Activated CD4-positive, alpha-beta T cell treated with anti-CD3 and anti-CD28 coated beads, Interleukin-2, Interleukin-4, amounts not matched to agents 100 ng/mL and 50 ng/mL, durations not matched to agents 16 hours and 8 hours (primary cell): ENCODE measurements at regions not wholly inside any gene's neighbourhood (a gene's known extent, or its start where the extent isn't known, plus 50 kb on each side); places are given as distances from the start of the nearest gene placed in this dataset.

Experiments
- DNase-seq: peaks from one replicate; pipeline ENCODE4 v3.0.0-alpha.2; 2020; ENCODE audit warnings: low spot score

- DNase-seq = no peak
Observed at GRCh38 chr5:147037515-147038205, 159.1 kb upstream of the PPP2R2B start.

- DNase-seq = no peak
Observed at GRCh38 chr5:147040856-147041255, 162.3 kb upstream of the PPP2R2B start.

GRCh38 chr5:147044572-147045273 lies 166.2 kb upstream of the PPP2R2B start:
- DNase-seq = no peak

- DNase-seq = no peak
Observed at GRCh38 chr5:147045290-147045689, 166.7 kb upstream of the PPP2R2B start.

- no peak for DNase-seq
Observed at GRCh38 chr5:147046281-147046680, 167.7 kb upstream of the PPP2R2B start.

GRCh38 chr5:147046894-147047293 lies 168.3 kb upstream of the PPP2R2B start:
- no peak for DNase-seq

GRCh38 chr5:147049764-147050163 lies 171.2 kb upstream of the PPP2R2B start:
- DNase-seq = no peak

GRCh38 chr5:147050172-147050571 lies 171.6 kb upstream of the PPP2R2B start:
- DNase-seq = no peak

GRCh38 chr5:147051193-147051592 lies 172.6 kb upstream of the PPP2R2B start:
- no peak for DNase-seq

GRCh38 chr5:147052519-147052918 lies 174.0 kb upstream of the PPP2R2B start:
- DNase-seq = no peak

GRCh38 chr5:147055089-147055826 lies 176.7 kb upstream of the PPP2R2B start:
- DNase-seq = no peak

- no peak for DNase-seq
Observed at GRCh38 chr5:147055850-147056566, 177.5 kb upstream of the PPP2R2B start.

GRCh38 chr5:147057051-147057450 lies 177.8 kb upstream of the STK32A start:
- no peak for DNase-seq

GRCh38 chr5:147061431-147061830 lies 173.4 kb upstream of the STK32A start:
- DNase-seq = no peak

- DNase-seq = no peak
Observed at GRCh38 chr5:147062427-147062826, 172.4 kb upstream of the STK32A start.

- DNase-seq = no peak
Observed at GRCh38 chr5:147063943-147064342, 170.9 kb upstream of the STK32A start.

GRCh38 chr5:147065071-147065470 lies 169.8 kb upstream of the STK32A start:
- DNase-seq = no peak

GRCh38 chr5:147068998-147069397 lies 165.8 kb upstream of the STK32A start:
- DNase-seq = no peak

- no peak for DNase-seq
Observed at GRCh38 chr5:147072622-147073021, 162.2 kb upstream of the STK32A start.

- no peak for DNase-seq
Observed at GRCh38 chr5:147073098-147073497, 161.7 kb upstream of the STK32A start.

- no peak for DNase-seq
Observed at GRCh38 chr5:147075187-147075586, 159.6 kb upstream of the STK32A start.

GRCh38 chr5:147080391-147080790 lies 154.4 kb upstream of the STK32A start:
- no peak for DNase-seq
